HG03442 (cell line): ENCODE measurements at regions not wholly inside any gene's neighbourhood (a gene's known extent, or its start where the extent isn't known, plus 50 kb on each side); places are given as distances from the start of the nearest gene placed in this dataset.
"Not testable (repeated sequence)": the region's sequence is repeated elsewhere in the genome, so short reads cannot be mapped to it uniquely, and the experiment has no call there.

Experiments
- ATAC-seq: cut with Tn5 transposase; IDR thresholded peaks from one replicate; pipeline ENCODE4 v1.9.1; 2021; ENCODE audit warnings: mild to moderate bottlenecking, moderate library complexity; ENCODE audit not compliant: unreplicated experiment

DNA sequence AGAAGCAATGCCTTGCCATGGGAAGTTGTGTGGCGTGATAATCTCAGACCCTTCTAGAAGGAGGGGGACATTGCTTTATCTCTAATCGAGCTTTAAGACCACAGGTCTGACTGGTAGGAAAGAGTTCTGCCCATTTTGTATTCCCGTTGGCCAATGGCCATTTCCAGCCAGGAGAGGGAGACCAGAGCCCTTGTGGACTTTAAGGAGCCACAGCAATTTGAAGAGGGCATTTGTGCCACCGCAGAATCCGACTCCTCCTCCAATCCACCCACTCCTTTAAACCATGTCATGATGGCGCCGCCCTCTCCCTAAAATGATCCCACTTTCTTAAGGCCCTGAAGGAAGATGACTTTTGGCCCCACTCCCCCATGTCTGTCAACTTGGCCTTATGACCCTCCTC, 560.5 kb upstream of the ADAMTS16 start:
- no peak for ATAC-seq

DNA sequence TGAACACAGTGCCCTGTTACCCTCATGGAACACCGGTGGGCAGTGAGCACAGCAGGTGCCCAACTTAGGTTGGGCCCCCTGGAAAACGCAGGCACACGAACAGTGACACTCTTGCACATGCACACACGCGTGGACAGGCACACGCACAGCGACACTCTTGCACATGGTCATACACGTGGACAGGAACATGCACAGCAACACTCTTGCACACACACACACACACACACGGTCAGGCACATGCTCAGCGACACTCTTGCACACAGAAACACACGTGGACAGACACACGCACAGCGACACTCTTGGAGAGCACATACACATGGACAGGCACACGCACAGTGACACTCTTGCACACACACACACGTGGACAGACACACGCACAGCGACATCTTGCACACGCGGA, 559.4 kb upstream of the ADAMTS16 start:
- ATAC-seq = no peak

DNA sequence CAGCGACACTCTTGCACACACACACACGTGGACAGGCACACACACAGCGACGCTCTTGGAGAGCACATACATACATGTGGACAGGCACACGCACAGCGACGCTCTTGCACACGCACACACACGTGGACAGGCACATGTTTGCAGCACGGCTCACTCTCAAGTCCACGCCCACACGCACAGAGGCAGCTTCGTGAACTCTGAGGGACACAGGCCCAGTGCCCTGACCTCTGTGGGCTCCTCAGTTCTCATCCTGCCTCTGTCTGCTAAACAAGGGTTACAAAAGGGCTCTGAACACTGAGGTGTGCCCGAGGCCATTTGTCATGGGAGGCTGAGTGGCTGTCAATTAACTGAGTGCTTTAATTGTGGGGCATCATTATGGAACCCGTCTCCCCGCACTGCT, 558.8 kb upstream of the ADAMTS16 start:
- ATAC-seq = no peak

DNA sequence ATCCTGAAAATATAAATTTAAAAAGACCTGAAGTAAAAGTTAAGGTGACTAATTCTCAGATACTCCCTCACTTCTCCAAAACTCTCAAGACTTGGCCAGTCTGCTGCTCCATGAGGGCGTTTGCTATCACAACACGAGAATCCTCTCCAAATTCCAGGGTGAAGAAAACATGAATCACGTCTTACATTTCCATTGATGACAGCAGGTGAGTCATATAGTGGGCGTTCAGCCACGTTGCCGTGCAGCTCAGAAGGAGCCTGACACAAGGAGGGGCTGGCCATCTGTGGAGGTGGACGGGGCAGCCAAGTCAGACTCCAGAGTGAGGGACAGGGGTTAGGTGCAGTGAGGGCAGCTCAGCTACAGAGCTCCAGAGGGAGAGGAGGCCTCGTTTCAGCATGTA, 555.1 kb upstream of the ADAMTS16 start:
- no peak for ATAC-seq

DNA sequence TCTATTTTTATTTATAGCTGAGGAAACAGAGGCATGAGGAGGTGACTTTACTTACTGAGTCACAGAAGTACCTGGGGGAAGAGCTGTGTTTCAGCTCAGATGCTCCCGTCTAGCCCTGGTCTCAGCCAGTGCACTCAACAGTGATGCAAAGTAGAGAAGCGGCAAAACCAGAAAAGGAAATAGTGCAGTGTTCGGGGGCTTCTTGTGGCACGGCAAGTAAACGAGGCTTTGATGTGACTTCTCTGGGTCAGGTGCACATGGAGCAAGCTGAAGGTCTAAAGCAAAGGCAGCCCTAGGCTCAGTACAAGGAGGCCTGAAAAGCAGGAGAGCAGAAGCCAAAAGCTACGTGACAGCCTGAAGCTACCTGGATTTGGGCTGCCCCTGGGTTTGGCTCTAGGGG, 526.7 kb upstream of the ADAMTS16 start:
- ATAC-seq = no peak

DNA sequence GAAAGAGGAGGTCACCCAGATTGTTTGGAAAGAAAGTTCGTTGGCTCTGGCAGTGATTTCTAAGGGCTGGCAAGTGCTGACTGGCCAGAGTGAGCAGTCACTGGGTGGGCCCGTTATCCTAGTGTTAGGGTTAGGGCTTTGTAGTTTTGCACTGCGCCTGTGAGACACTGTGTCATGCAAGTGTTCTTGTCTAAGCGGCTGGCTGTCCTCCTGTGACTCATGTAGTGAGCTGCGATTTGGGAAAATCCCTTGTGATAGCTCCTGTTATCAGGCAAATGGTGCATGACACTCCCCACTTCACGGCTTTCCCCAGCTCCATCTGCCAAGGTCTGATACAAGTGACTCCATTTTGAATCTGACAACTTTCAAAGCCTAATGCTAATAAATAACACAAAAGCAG, 526.0 kb upstream of the ADAMTS16 start:
- no peak for ATAC-seq

DNA sequence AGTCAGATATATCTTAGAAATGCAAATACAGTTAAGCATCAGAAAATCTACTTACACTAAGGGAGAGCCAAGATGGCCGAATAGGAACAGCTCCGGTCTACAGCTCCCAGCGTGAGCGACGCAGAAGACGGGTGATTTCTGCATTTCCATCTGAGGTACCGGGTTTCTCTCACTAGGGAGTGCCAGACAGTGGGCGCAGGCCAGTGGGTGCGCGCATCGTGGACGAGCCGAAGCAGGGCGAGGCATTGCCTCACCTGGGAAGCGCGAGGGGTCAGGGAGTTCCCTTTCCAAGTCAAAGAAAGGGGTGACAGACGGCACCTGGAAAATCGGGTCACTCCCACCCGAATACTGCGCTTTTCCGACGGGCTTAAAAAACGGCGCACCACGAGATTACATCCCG, 524.8 kb upstream of the ADAMTS16 start:
- ATAC-seq = not testable (repeated sequence)

DNA sequence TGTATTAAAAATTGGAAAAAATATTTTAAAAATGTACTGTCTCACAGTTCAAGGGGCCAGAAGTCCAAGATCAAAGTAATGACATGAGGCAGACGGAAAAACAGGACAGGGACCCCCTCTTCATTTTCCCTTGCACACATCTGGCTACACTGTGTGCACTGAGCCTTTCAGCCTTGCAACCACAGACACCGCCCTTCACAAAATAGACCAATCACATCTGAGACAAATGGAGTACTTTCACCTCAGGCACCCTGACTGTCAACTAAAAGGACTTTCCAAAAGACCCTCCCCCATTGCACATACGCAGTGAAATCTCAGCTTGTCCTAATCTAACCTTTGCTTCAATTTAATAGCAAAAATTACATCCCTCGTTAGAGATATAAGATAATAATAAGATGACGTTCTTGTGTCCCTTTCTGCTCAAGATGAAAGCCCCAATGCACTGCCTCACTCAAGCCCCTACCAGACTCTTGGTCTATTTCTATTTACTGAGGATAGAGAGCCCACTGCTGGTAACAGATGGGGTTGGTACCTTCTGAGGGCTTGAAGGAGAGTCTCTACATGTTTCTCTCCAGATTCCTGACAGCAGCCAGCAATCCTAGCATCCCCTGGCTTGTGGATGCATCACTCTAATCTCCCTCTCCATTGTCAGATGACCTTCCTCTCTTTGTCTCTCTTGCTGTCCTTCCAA, 514.8 kb upstream of the ADAMTS16 start:
- ATAC-seq = no peak

DNA sequence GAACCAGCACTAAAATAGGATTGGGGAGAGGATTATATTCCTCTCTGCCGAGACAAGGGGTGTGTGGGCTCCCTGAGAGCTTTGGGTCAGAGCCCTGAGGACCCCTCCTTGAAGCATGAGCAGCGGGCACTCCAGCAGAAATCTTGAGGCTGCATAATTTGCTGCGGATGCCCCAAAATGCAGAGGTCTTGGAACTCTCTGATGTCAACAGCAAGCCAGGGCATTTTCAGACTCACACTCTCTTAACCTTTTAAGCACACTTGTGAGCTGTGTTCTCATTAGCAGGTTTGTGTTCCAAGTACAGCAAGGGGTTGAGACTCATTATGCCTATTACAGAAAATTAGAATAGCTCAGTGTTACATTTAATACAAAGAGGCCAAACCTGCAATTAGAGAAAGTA, 513.0 kb upstream of the ADAMTS16 start:
- ATAC-seq = no peak

DNA sequence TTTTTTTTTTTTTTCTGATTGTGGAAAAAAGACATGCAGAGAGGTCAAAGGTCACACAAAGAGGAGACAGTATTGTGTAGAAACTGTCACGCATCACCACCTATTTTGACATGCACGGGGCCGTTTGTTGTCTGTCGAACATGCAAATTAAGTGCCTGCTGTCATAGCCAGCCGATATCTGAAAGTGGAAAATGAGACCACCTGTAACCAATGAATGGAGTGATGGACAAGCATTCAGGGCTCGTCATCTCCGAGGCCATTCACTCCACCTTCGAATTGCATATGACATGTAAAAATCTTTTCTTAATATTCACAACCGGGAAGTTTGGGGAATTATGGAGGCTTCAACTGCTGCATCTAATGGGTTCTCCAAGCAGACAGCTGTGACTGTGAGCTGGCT, 512.2 kb upstream of the ADAMTS16 start:
- no peak for ATAC-seq

DNA sequence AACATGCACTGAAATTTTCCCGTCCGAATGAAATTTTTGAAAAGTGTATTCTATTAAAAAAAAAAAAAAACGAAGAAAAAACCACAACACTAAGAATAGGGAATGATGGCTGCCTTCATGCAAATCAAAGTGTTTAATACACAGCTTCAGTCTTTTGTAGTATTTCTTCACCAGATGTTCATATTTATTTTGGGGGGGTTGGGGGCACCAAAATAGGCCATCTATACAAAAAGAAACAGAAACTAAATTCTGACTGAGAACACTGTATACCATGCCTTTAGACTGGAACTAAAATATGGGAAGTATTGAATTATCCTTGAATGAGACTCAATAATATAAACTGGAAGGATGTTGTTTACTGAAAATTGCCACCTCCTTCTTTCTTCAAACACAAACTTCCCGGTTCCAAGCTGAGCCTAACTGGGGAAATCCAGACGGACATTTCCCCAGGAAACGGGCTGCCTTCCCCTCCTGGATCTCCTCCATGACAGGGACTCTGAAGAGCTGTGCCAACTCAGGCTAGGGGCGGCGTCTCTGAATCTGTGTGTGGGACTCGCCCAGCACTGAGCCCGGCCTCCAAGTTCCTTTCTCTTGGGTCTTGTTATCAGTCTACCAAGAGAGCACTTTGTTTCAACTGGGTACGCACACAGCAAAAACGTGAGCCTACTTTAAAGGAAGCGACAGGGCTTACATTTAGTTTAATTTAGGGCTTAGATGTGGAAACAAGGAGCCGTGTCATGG, 511.3 kb upstream of the ADAMTS16 start:
- ATAC-seq = no peak

DNA sequence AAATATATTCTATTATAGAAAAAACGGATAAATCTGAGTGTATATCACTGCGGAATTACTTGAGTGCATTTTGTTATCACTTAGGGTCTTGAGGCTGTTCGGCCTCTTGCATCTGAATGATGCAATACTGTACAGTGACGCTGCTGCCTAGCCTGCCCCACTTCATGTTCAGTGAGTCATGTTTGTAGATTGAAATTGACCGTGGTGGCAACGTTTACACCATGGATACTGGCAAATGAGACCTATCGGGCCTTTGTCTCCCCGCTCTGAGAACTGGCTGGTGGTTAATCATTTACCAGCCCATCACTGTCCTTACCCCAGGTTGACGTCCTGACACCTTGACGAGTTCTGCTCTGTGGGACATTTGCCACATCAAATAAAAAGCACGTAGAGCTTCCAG, 510.1 kb upstream of the ADAMTS16 start:
- ATAC-seq = no peak

DNA sequence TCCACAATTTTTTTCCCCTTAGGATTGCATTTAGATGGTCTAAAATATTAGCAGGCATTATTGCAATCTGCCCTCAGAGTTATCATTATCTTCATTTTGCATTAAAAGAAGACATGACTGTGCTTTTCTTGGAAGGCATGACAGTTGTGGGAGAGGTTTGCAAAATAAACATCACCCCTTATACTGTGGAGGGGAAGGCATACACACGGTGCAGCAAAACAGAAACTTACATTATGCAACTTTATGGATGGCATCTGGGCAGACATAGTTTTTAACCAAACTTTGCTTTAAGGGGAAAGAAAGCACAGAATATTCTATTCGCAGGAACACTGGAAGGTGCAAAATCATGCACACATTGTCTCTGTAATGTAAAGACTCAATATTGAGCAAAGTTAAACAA, 505.8 kb upstream of the ADAMTS16 start:
- no peak for ATAC-seq

DNA sequence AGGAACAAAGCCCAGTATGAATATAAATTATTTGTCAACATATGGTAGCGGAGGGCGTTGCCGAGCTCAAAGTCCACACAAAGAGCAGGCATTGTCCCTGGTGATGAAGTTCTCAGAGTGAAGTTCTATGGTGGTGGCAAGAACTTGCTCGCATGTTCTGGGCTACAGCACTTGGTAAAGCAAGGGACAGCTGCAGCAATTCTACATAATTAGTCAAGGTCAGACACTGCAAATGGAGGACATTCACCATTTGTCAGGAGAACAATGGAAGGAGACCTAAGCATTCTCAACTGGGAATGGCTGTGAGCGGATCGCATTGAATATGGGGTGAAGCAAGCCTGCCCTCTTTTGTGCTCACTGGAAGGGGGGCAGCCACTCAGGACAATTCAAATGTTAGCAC, 503.8 kb upstream of the ADAMTS16 start:
- no peak for ATAC-seq

DNA sequence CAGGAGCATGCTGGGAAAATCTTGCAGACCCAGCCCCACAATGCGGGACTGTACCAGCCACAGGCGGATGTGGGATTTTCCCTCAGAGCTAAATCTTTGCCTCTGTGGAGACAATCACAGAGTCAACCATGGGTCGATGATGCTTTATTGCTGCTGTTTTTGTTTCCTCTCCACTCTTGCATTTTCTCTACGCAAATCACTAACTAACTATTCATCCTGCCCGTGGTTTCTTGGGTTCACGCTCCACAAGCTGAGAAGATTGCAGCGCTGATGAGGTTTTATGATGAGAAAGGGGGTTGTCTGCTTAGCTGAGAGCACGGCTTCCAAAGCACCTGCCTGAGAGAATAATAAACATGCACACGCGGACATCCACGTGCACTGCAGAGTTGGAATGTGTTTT, 500.2 kb upstream of the ADAMTS16 start:
- no peak for ATAC-seq

DNA sequence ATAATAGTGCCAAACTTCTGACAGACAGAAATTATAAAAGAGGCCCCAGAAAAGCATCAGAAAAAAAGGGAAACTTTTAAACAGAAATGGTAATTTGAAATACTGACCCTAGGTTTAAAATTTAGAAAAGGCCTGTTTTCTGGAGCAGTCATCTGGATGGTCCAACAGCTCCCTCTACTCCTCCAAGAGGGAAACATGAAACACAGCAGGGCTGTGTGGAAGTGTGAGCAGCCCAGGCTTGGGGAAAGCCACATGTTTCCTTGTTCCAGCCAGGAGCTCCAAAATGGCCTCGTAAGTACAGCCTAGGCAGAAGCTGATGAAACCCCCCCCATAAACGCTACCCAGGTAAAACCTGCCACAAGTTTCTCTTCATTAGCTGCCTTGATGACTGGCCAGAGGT, 499.3 kb upstream of the ADAMTS16 start:
- ATAC-seq = no peak

DNA sequence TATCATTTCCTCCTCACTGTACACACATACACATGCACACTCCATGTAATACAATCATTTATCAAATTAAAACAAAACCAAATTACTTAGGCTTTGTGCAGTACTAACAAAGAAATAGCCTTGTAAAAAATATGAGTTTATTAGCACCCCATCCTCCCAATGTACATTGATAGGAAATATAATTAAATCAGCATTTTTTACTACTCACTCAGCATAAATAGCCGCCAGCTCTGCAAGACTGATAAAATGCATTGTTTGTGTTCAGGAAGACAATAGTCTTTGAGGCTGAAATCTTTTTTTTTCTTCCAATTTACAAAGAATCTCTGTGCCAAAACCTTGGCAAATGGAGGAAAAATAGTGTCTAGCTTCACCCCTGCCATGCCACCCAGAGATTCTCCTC, 497.6 kb upstream of the ADAMTS16 start:
- no peak for ATAC-seq

DNA sequence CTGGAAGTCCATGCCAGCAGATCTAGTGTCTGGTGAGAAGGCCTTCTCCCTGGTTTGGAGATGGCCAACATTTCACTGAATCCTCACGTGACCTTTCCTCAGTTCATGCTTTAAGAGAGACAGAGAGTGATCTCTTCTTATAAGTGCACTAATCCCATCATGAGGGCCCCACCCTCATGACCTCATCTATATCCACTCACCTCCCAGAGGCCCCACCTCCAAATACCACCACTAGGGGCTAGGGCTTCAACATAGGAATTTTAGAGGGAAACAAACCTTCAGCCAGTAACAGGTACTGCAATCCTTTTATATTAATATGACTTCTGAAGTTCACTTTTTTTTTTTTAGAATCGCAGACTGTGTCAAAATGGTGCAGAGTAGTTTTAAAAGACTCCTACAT, 496.9 kb upstream of the ADAMTS16 start:
- no peak for ATAC-seq

DNA sequence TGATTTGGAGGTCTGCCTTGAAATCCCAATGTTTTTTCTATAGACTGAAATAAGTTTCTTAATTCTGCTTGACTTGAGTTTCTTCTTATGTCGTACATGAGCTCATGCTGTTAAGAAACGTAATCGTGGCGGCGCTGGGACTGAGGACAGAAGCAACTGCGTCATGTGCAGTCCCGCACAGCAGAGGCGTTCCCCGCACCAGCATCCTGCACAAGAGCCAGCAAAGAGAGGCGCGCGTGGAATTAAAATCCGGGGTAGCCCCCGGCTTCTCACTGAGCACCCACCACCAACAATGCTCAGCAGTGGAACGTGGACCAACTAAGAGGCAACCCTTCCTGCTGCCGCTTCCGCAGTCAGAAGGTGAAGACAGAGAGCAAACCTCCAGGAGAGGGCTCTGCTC, 496.2 kb upstream of the ADAMTS16 start:
- ATAC-seq = no peak

DNA sequence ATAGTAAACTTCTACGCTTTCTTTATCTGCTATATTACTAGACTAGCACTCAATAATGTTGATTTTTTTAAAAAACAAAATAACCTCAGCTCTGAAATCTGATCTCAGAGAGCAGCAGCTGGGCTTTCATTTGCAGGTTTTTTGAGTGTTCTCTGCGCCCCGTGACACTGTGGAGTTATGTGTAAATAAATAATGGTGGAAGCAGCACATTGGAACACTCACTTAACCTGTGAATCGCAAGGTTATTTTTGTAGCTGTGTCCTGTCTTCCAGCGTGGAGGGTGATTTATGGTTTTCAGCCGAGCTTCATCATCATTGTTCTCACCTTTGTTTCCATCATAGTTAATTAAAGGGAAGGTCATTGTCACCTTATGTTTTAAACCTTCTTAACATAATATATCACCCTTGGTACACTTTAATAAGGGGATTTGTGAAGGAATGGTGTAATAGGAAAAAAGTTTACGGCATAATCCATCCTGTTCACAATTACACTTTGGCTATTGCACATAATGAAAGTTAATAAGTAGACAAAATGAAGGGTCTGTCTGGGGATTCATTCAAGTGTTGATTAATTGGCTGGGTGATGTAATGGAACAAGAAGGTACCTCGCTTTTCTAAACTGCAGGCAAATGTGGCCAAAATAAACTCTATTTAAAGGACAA, 493.3 kb upstream of the ADAMTS16 start:
- ATAC-seq = no peak

DNA sequence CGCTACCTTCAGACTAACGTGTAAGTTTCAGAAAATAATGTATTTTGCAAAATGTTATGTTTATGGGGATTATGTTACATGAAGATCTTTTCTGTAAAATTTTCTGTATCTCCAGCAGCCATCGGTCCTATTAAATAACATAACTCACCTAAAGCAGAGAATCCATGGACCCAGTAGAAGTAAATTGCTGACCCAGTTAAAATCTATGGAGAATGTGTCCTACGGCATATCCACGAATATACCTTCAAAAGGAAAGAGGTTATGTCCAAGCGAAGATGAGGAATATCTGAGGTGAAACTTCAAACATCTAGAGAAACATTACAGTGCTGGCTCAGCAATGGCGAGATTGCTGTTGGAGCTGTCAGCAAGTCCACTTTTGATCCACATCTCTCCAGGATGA, 492.2 kb upstream of the ADAMTS16 start:
- ATAC-seq = no peak

DNA sequence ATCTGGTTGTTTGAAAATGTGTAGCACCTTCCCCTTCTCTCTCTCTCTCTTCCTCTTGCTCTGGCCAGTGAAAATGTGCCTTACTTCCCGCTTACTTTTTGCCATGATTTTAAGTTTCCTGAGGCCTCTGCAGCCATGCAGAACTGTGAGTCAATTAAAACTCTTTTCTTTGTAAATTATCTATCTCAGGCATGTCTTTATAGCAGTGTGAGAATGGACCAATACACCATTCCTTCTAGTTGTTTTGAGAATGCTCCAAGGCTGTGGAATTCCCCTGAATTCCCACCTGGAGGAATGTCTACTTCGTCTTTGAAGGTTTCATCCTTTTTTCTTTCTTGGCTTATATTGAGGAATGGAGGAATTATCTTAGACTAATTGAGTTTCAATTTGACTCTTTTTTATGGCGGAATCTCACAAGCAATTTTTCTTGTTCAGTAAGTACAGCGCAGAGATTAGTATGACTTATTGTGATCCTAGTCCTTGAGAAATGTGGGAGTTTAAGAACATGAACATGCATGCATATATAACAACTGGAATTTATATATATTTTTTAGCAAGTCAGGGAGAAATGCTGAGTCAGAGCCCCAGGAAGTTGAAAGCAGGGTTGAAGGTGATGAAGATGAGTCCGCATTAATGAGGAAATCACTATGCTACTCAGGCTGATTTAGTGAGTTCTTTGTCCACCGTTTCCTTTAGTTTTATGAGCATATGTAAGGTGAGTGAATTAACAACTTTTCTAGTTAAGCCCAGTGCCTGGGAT, 488.1 kb upstream of the ADAMTS16 start:
- ATAC-seq = no peak
